GM18951 (cell line): ENCODE measurements at regions not wholly inside any gene's neighbourhood (a gene's known extent, or its start where the extent isn't known, plus 50 kb on each side); places are given as distances from the start of the nearest gene placed in this dataset.

Experiments used
- POLR2A ChIP-seq: IDR thresholded peaks from 4 replicates; pipeline ENCODE4 v1.6.1; 2011; ENCODE audit warnings: mild to moderate bottlenecking; ENCODE audit not compliant: insufficient read length, insufficient read depth; ENCODE audit errors: extremely low read depth
- in situ Hi-C: fragments of 300-500 bp; cut with MboI; formaldehyde crosslinking; loops from one replicate; pipeline ENCODE4 v1.12.0; 2022; ENCODE audit warnings: low sequenced_read_pairs, mixed read lengths, inconsistent platforms; ENCODE audit not compliant: unreplicated experiment

- no peak for TF ChIP-seq POLR2A
- in situ Hi-C loops = no loop called here
These were observed 282.7 kb downstream of the ADGB start for GRCh38 chr6:146881228-146882181.

- no peak for TF ChIP-seq POLR2A
- in situ Hi-C loops = no loop called here
These were observed 285.1 kb downstream of the ADGB start for GRCh38 chr6:146883640-146884531.

- no peak for TF ChIP-seq POLR2A
- in situ Hi-C loops = no loop called here
These were observed 286.0 kb downstream of the ADGB start for GRCh38 chr6:146884728-146885127.

GRCh38 chr6:146885708-146886457 is 287.1 kb downstream of the ADGB start:
- in situ Hi-C loops = no loop called here
- TF ChIP-seq POLR2A = no peak

GRCh38 chr6:146886587-146887446 is 288.0 kb downstream of the ADGB start:
- in situ Hi-C loops = no loop called here
- TF ChIP-seq POLR2A = no peak

GRCh38 chr6:146887447-146888077 is 288.8 kb downstream of the ADGB start:
- in situ Hi-C loops = no loop called here
- TF ChIP-seq POLR2A = no peak

- in situ Hi-C loops = no loop called here
These were observed 290.5 kb downstream of the ADGB start for GRCh38 chr6:146889303-146889702.

GRCh38 chr6:146890172-146890571 is 291.4 kb downstream of the ADGB start:
- TF ChIP-seq POLR2A = no peak
- in situ Hi-C loops = no loop called here

More at GRCh38 chr6:146889303-146889702, 290.5 kb downstream of the ADGB start:
- TF ChIP-seq POLR2A = no peak

- in situ Hi-C loops = no loop called here
These were observed 292.1 kb downstream of the ADGB start for GRCh38 chr6:146890644-146891434.

GRCh38 chr6:146891615-146892265 is 293.0 kb downstream of the ADGB start:
- in situ Hi-C loops = no loop called here
- TF ChIP-seq POLR2A = no peak

More at GRCh38 chr6:146890644-146891434, 292.1 kb downstream of the ADGB start:
- no peak for TF ChIP-seq POLR2A
